Nephron (organoid): ENCODE measurements at regions not wholly inside any gene's neighbourhood (a gene's known extent, or its start where the extent isn't known, plus 50 kb on each side); places are given as distances from the start of the nearest gene placed in this dataset.

Source experiments
- H3K27ac Mint-ChIP-seq, 3 experiments: 2 replicates each; pipeline ENCODE4 v1.8.0; 2020; ENCODE audit warnings: mixed read lengths in 3 of 3, mild to moderate bottlenecking in 2 of 3, moderate library complexity in 1 of 3
- H3K27me3 Mint-ChIP-seq: 2 replicates; pipeline ENCODE4 v1.8.0; 2021; ENCODE audit warnings: low read depth, mild to moderate bottlenecking, moderate library complexity, mixed read lengths
- H3K36me3 Mint-ChIP-seq: 2 replicates; pipeline ENCODE4 v1.8.0; 2020; ENCODE audit warnings: low read depth, mixed read lengths
- H3K4me1 Mint-ChIP-seq: 2 replicates; pipeline ENCODE4 v1.8.0; 2020; ENCODE audit warnings: mixed read lengths
- H3K4me3 Mint-ChIP-seq, 3 experiments: 2 replicates each; pipeline ENCODE4 v1.8.0; 2020; ENCODE audit warnings: mild to moderate bottlenecking in 3 of 3, mixed read lengths in 3 of 3, moderate library complexity in 2 of 3
- H3K9me3 Mint-ChIP-seq: 2 replicates; pipeline ENCODE4 v1.8.0; 2020; ENCODE audit warnings: mixed read lengths
- CTCF ChIP-seq, 3 experiments: fragments of 200-600 bp; sonication (generic); IDR thresholded peaks; one replicate each; pipeline ENCODE4 v1.5.0; 2021; ENCODE audit warnings: antibody characterized with exemption in 3 of 3; ENCODE audit not compliant: unreplicated experiment in 3 of 3

DNA sequence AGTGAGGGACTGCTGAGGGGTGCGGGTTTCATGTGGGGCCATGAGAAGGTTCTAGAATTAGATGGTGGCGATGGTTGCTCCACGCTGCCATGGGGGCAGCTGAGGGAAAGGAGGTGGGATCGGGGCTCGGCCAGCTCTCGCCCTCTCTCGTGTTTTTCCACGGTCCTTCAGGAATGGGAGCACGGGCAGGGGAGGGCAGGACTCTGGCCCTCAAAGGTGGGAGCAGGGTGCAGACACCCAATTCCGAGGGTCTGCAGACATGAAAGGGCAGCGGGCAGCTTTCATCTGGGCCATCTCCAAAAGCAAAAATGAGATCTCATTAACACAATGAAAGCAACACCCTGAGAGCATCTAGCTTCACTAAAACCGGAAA, 53.4 kb upstream of the SALL3 start:
- H3K27ac Mint-ChIP-seq = no peak overlapping the region
- H3K9me3 Mint-ChIP-seq = peaks cover 4% of the 10 kb centered on the region
- peaks cover 14% of the 10 kb centered on the region for H3K27me3 Mint-ChIP-seq
- H3K36me3 Mint-ChIP-seq = no peaks in the 10 kb centered on the region
- no peaks in the 10 kb centered on the region for H3K4me1 Mint-ChIP-seq
- TF ChIP-seq CTCF (IDR thresholded peaks at IDR 0.05; ENCODE audit: unreplicated experiment in 3 of 3) = no peak
- no peak overlapping the region for H3K4me3 Mint-ChIP-seq

- Mint-ChIP-seq H3K4me1 (no peaks in the 10 kb centered on the region), H3K36me3 (no peaks in the 10 kb centered on the region), H3K4me3 (no peak overlapping the region), H3K9me3 (peaks cover 4% of the 10 kb centered on the region), H3K27ac (no peak overlapping the region), H3K27me3 (peaks cover 18% of the 10 kb centered on the region)
- no peak for TF ChIP-seq CTCF (IDR thresholded peaks at IDR 0.05; ENCODE audit: unreplicated experiment in 3 of 3)
Measured at GRCh38 chr18:78927156-78927555, 52.5 kb upstream of the SALL3 start.

DNA sequence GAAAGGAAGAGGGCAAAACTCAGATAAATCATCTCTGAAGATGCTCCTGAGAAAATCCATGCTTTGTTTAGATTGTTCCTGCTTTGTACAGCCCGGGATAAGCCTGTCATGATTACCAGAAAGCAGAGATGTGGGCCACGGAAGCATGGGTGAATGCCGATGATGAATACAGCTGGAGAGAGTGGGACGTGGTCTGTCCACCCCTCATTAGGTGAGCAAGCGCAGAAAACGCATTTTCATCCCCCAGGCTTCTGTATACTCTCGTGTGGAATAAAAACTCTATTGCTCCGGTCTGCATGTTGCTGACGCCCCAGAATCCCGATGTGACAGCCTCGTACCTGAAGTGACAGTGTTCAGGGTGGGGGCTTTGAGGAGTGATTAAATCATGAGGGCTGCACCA, 52.0 kb upstream of the SALL3 start:
- Mint-ChIP-seq H3K4me3 (no peak overlapping the region), H3K27me3 (peaks cover 21% of the 10 kb centered on the region), H3K4me1 (no peaks in the 10 kb centered on the region), H3K27ac (no peak overlapping the region), H3K9me3 (peaks cover 4% of the 10 kb centered on the region), H3K36me3 (no peaks in the 10 kb centered on the region)
- TF ChIP-seq CTCF (IDR thresholded peaks at IDR 0.05; ENCODE audit: unreplicated experiment in 3 of 3) = no peak

- Mint-ChIP-seq H3K36me3 (no peaks in the 10 kb centered on the region), H3K27ac (no peak overlapping the region), H3K4me1 (no peaks in the 10 kb centered on the region), H3K9me3 (peaks cover 4% of the 10 kb centered on the region), H3K27me3 (peaks cover 21% of the 10 kb centered on the region), H3K4me3 (no peak overlapping the region)
- no peak for TF ChIP-seq CTCF (IDR thresholded peaks at IDR 0.05; ENCODE audit: unreplicated experiment in 3 of 3)
Measured at GRCh38 chr18:78928076-78928475, 51.5 kb upstream of the SALL3 start.

GRCh38 chr18:78929516-78929915, 50.1 kb upstream of the SALL3 start:
- no peak for TF ChIP-seq CTCF (IDR thresholded peaks at IDR 0.05; ENCODE audit: unreplicated experiment in 3 of 3)
- peaks cover 28% of the 10 kb centered on the region for H3K27me3 Mint-ChIP-seq

More at GRCh38 chr18:78929516-78929915, 50.1 kb upstream of the SALL3 start:
- Mint-ChIP-seq H3K4me3 (no peak overlapping the region), H3K9me3 (peaks cover 4% of the 10 kb centered on the region), H3K36me3 (no peaks in the 10 kb centered on the region), H3K27ac (no peak overlapping the region), H3K4me1 (no peaks in the 10 kb centered on the region)
